ENCODE measurements at regions not wholly inside any gene's neighbourhood (a gene's known extent, or its start where the extent isn't known, plus 50 kb on each side); places are given as distances from the start of the nearest gene placed in this dataset.
"Not testable (repeated sequence)": the region's sequence is repeated elsewhere in the genome, so short reads cannot be mapped to it uniquely, and the experiment has no call there.

DNA sequence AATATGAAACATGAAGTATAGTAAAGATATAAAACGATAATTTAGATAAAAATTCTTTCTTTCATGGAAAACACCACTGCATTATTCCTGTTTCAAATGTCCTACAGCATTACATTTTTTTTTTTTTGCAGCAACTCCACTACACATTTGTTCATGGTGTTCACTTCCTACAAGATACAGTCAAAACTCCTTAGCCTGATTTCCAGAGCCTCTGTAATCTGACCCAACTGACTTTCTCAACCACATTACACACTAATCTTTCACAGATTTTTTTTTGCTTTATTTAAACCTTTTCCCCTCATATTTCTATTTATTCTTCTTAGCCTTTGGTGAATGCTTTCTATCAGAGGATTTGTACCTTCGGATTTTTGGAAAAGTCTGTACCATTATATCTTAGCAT is 176.5 kb upstream of the PDE7B start:
- H3K27ac Mint-ChIP-seq (ENCODE audit: low read depth, unreplicated experiment) = no peak overlapping the region
- H3K27me3 Mint-ChIP-seq (ENCODE audit: insufficient read depth, unreplicated experiment) = no peaks in the 10 kb centered on the region
- intact Hi-C loops (cut with micrococcal nuclease) = no loop called here
- no peak overlapping the region for H3K4me3 Mint-ChIP-seq (ENCODE audit: unreplicated experiment)
- no peaks in the 10 kb centered on the region for H3K36me3 Mint-ChIP-seq (ENCODE audit: insufficient read depth, unreplicated experiment)
- POLR2A ChIA-PET = interaction anchor here (0.6 kb wide), 1 partner anchor 211 kb away, joined by 3 read pairs; no protein-coding TSS in a partner anchor
- no peak for DNase-seq (ENCODE audit: unreplicated experiment)
- no peaks in the 10 kb centered on the region for H3K4me1 Mint-ChIP-seq (ENCODE audit: insufficient read depth, unreplicated experiment)
- CTCF ChIA-PET = interaction anchor here (1.0 to 1.1 kb wide), 2 partner anchors 263 to 552 kb away, joined by 3 read pairs; no protein-coding TSS in a partner anchor
- no peaks in the 10 kb centered on the region for H3K9me3 Mint-ChIP-seq (ENCODE audit: unreplicated experiment)
- no TSS peak for BruUV-seq (replicated peaks)
- TF ChIP-seq, protein P1, sequence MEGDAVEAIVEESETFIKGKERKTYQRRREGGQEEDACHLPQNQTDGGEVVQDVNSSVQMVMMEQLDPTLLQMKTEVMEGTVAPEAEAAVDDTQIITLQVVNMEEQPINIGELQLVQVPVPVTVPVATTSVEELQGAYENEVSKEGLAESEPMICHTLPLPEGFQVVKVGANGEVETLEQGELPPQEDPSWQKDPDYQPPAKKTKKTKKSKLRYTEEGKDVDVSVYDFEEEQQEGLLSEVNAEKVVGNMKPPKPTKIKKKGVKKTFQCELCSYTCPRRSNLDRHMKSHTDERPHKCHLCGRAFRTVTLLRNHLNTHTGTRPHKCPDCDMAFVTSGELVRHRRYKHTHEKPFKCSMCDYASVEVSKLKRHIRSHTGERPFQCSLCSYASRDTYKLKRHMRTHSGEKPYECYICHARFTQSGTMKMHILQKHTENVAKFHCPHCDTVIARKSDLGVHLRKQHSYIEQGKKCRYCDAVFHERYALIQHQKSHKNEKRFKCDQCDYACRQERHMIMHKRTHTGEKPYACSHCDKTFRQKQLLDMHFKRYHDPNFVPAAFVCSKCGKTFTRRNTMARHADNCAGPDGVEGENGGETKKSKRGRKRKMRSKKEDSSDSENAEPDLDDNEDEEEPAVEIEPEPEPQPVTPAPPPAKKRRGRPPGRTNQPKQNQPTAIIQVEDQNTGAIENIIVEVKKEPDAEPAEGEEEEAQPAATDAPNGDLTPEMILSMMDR (IDR thresholded peaks at IDR 0.05; ENCODE audit: unreplicated experiment) = no peak

DNA sequence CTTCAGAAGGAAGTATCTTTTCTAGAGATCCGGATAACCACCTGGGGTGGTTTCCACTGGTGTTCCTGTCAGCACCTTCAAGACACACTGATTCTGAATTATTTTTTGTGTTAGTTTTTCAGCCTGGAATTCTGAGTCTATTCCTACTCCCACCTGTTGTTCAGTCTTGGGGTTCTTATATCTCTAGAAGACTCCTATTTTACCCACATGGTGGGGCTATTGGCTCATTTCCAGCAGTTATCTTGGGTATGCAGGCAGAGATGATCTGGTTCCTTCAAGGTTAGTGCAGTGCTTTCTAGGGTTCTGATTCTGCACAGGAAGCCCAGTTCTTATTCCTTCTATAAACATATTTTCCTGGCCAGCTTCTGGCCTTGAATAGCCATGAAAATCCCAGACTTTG is 175.6 kb upstream of the PDE7B start:
- ChIA-PET POLR2A (no interaction called here), CTCF (interaction anchor here (0.6 to 1.0 kb wide), 4 partner anchors 9 to 551 kb away, joined by 3 to 6 read pairs (median 3); no protein-coding TSS in a partner anchor)
- peak; percentile 57 for DNase-seq (ENCODE audit: unreplicated experiment)
- H3K27me3 Mint-ChIP-seq (ENCODE audit: insufficient read depth, unreplicated experiment) = no peaks in the 10 kb centered on the region
- intact Hi-C loops (cut with micrococcal nuclease) = loop anchor here (1.0 kb wide), 1 partner anchor 550 kb away; no protein-coding TSS in a partner anchor
- TF ChIP-seq, protein P1 (IDR thresholded peaks at IDR 0.05; ENCODE audit: unreplicated experiment) = no peak
- H3K9me3 Mint-ChIP-seq (ENCODE audit: unreplicated experiment) = no peaks in the 10 kb centered on the region
- H3K27ac Mint-ChIP-seq (ENCODE audit: low read depth, unreplicated experiment) = no peak overlapping the region
- no peak overlapping the region for H3K4me3 Mint-ChIP-seq (ENCODE audit: unreplicated experiment)
- no peaks in the 10 kb centered on the region for H3K4me1 Mint-ChIP-seq (ENCODE audit: insufficient read depth, unreplicated experiment)
- no TSS peak for BruUV-seq (replicated peaks)
- H3K36me3 Mint-ChIP-seq (ENCODE audit: insufficient read depth, unreplicated experiment) = no peaks in the 10 kb centered on the region

DNA sequence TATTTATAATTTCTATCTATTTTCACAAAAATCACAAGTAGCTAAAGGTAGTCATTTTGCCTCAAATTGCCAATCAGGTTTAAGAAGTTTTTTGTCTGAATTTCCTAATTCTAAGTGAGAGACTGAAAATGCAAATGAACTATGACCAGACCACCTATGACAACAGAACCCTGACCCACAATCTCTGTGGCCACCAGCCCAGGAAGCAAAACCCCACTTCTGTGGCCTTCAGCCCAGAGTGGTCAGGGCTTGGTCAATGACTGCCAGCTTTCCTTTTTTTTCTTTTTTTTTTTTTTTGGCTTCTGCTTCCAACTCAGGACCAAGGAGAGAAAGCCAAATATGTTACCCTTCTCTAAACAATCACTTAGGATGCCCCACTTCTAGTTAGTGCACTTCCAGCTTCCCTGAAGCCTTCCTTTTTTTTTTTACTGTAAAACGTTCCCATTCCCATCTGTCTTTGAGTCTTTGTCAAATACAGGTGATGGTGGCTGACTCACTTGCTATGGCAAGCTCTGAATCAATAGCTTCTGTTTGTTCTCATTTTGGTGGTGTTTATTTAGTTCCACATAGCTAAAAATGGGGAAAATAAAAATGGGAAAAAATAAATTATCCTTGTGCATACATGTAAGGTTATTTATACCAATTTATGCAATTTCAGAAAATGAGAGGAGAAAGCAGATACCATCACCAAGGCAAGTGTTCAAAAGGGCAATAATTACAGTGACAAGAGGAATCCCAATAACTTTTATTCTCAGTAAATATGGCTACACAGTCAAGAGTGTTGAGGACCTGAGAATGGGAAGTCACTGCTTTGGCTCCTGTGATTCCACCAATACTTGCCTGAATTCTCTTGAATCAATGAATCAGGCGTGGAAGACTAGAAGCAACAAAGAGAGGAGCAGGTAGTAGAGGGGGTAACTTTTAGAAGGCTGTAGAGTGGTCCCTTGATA is 170.3 kb upstream of the PDE7B start:
- ChIA-PET POLR2A (no interaction called here), CTCF (interaction anchor here (3.0 kb wide), 1 partner anchor 545 kb away, joined by 9 read pairs; no protein-coding TSS in a partner anchor)
- H3K27me3 Mint-ChIP-seq (ENCODE audit: insufficient read depth, unreplicated experiment) = no peaks in the 10 kb centered on the region
- H3K4me1 Mint-ChIP-seq (ENCODE audit: insufficient read depth, unreplicated experiment) = no peaks in the 10 kb centered on the region
- no peak overlapping the region for H3K4me3 Mint-ChIP-seq (ENCODE audit: unreplicated experiment)
- no TSS peak for BruUV-seq (replicated peaks)
- no peaks in the 10 kb centered on the region for H3K9me3 Mint-ChIP-seq (ENCODE audit: unreplicated experiment)
- DNase-seq (ENCODE audit: unreplicated experiment) = no peak
- TF ChIP-seq, protein P1 (IDR thresholded peaks at IDR 0.05; ENCODE audit: unreplicated experiment) = no peak
- H3K27ac Mint-ChIP-seq (ENCODE audit: low read depth, unreplicated experiment) = no peak overlapping the region
- intact Hi-C loops (cut with micrococcal nuclease) = no loop called here
- no peaks in the 10 kb centered on the region for H3K36me3 Mint-ChIP-seq (ENCODE audit: insufficient read depth, unreplicated experiment)

DNA sequence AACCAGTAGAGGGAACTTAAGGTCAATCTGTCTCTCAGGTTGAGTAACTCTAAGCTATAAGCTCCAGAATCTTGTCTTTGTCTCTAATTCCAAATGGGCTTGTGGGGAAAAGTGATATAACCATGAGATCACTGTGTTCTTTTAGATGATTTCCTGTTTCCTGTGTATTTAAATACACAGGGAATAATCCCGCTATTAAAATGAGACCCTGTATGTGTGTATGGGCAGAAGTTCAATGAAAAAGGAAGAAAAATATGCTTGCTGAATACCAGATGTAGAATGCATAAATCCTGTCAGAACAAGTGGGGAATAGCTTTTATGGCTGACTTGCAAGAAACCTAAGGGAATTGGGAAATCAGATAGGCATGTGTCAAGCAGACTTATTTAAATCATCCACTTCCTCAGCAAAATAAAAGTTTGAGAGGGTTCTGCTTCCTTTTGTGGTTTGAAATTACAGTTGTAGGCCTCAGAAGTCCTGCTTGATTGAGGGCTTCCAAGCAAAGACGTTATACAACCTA is 164.7 kb upstream of the PDE7B start:
- TF ChIP-seq, protein P1 (IDR thresholded peaks at IDR 0.05; ENCODE audit: unreplicated experiment) = no peak
- intact Hi-C loops (cut with micrococcal nuclease) = no loop called here
- Mint-ChIP-seq H3K27ac (ENCODE audit: low read depth, unreplicated experiment) (no peak overlapping the region), H3K4me3 (ENCODE audit: unreplicated experiment) (no peak overlapping the region), H3K27me3 (ENCODE audit: insufficient read depth, unreplicated experiment) (no peaks in the 10 kb centered on the region), H3K4me1 (ENCODE audit: insufficient read depth, unreplicated experiment) (no peaks in the 10 kb centered on the region), H3K36me3 (ENCODE audit: insufficient read depth, unreplicated experiment) (no peaks in the 10 kb centered on the region), H3K9me3 (ENCODE audit: unreplicated experiment) (no peaks in the 10 kb centered on the region)
- no peak for DNase-seq (ENCODE audit: unreplicated experiment)
- no TSS peak for BruUV-seq (replicated peaks)
- ChIA-PET CTCF (interaction anchor here (0.6 kb wide), 1 partner anchor 181 kb away, joined by 3 read pairs; no protein-coding TSS in a partner anchor), POLR2A (interaction anchor here (1.6 kb wide), 1 partner anchor 18 kb away, joined by 3 read pairs; no protein-coding TSS in a partner anchor)

DNA sequence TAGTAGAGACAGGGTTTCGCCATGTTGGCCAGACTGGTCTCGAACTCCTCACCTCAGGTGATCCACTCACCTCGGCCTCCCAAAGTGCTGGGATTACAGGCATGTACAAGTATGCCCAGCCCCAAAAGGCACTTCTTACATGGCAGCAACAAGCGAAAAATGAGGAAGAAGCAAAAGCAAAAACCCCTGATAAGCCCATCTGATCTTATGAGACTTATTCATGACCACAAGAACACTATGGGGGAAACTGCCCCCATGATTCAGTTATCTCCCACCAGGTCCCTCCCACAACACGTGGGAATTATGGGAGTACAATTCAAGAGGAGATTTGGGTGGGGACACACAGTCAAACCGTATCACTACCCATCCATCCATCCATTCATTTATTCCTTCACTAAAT is 163.0 kb upstream of the PDE7B start:
- H3K4me3 Mint-ChIP-seq (ENCODE audit: unreplicated experiment); DNase-seq (ENCODE audit: unreplicated experiment); intact Hi-C loops (cut with micrococcal nuclease); H3K4me1 Mint-ChIP-seq (ENCODE audit: insufficient read depth, unreplicated experiment); H3K9me3 Mint-ChIP-seq (ENCODE audit: unreplicated experiment); H3K27ac Mint-ChIP-seq (ENCODE audit: low read depth, unreplicated experiment); POLR2A ChIA-PET; BruUV-seq (replicated peaks); CTCF ChIA-PET; H3K36me3 Mint-ChIP-seq (ENCODE audit: insufficient read depth, unreplicated experiment); H3K27me3 Mint-ChIP-seq (ENCODE audit: insufficient read depth, unreplicated experiment): not testable (repeated sequence)
